IMR-90 (cell line): ENCODE measurements at regions not wholly inside any gene's neighbourhood (a gene's known extent, or its start where the extent isn't known, plus 50 kb on each side); places are given as distances from the start of the nearest gene placed in this dataset.

ENCODE experiments used
- ATAC-seq: fragments of 200-7000 bp; cut with Tn5 transposase; 2 replicates; pipeline ENCODE4 v1.9.1; 2020; ENCODE audit warnings: low read depth, mild to moderate bottlenecking, moderate library complexity
- BruUV-seq: library from RNA; stranded (reverse); fragments of 400-500 nt; replicated peaks from 2 replicates; lab custom pipeline; 2021; lab: Mats Ljungman, UMichigan
- CTCF ChIA-PET: fragments of 300-600 bp; formaldehyde crosslinking; extraction: SDS; loops from one replicate; lab custom pipeline; 2021; ENCODE audit warnings: antibody characterized with exemption; lab: Yijun Ruan, JAX
- POLR2A ChIA-PET: fragments of 300-600 bp; sonication (Branson Sonifier 250); formaldehyde crosslinking; loops from one replicate; lab custom pipeline; 2022; ENCODE audit warnings: antibody characterized with exemption; ENCODE audit not compliant: unreplicated experiment; lab: Charles Lee
- DNase-seq: peaks from one replicate; pipeline ENCODE4 v3.0.0; 2013
- H2AFZ ChIP-seq: replicated peaks from 2 replicates; pipeline ENCODE3; 2013; ENCODE audit warnings: low read length, mild to moderate bottlenecking; ENCODE audit not compliant: poor library complexity
- H2AK5ac ChIP-seq: 2 replicates; pipeline ENCODE4 v1.6.1; 2013; ENCODE audit warnings: low read depth, low read length, inconsistent platforms
- H2AK9ac ChIP-seq: replicated peaks from 2 replicates; pipeline ENCODE3; 2013; ENCODE audit warnings: mild to moderate bottlenecking, low read depth, low read length, moderate library complexity; ENCODE audit not compliant: poor library complexity
- H2BK120ac ChIP-seq: 2 replicates; pipeline ENCODE4 v1.6.1; 2013; ENCODE audit warnings: low read depth, low read length, inconsistent platforms
- H2BK15ac ChIP-seq: 3 replicates; pipeline ENCODE4 v1.6.1; 2013; ENCODE audit warnings: low read depth, low read length, inconsistent platforms
- H2BK20ac ChIP-seq: 2 replicates; pipeline ENCODE4 v1.6.1; 2013; ENCODE audit warnings: low read depth, mild to moderate bottlenecking, inconsistent platforms, low read length, moderate library complexity
- H2BK5ac ChIP-seq: 2 replicates; pipeline ENCODE4 v1.6.1; 2013; ENCODE audit warnings: mild to moderate bottlenecking, low read depth, low read length, inconsistent platforms; ENCODE audit not compliant: poor library complexity, severe bottlenecking
- H3K14ac ChIP-seq: replicated peaks from 2 replicates; pipeline ENCODE4 v1.6.1; 2013; ENCODE audit warnings: low read depth, low read length, inconsistent platforms
- H3K18ac ChIP-seq: 2 replicates; pipeline ENCODE4 v1.6.1; 2013; ENCODE audit warnings: low read depth, low read length, control low read depth
- H3K23ac ChIP-seq: 2 replicates; pipeline ENCODE4 v1.6.1; 2013; ENCODE audit warnings: low read depth, low read length, inconsistent platforms
- H3K27ac ChIP-seq: 2 replicates; pipeline ENCODE4 v1.5.1; 2013; ENCODE audit warnings: mild to moderate bottlenecking, control low read depth, low read length; ENCODE audit not compliant: insufficient read depth
- H3K27me3 ChIP-seq: 2 replicates; pipeline ENCODE4 v1.6.1; 2013; ENCODE audit warnings: low read length; ENCODE audit not compliant: control insufficient read depth, insufficient read depth
- H3K36me3 ChIP-seq: 2 replicates; pipeline ENCODE4 v1.6.1; 2013; ENCODE audit warnings: low read length, mixed read lengths; ENCODE audit not compliant: control insufficient read depth, insufficient read depth
- H3K4ac ChIP-seq: 2 replicates; pipeline ENCODE4 v1.6.1; 2013; ENCODE audit warnings: low read depth, low read length, inconsistent platforms
- H3K4me1 ChIP-seq: 2 replicates; pipeline ENCODE4 v1.6.1; 2013; ENCODE audit warnings: low read length, mixed read lengths; ENCODE audit not compliant: control insufficient read depth, insufficient read depth
- H3K4me2 ChIP-seq: 2 replicates; pipeline ENCODE4 v1.6.1; 2013; ENCODE audit warnings: low read depth, mild to moderate bottlenecking, control low read depth, low read length, moderate library complexity
- H3K4me3 ChIP-seq: 2 replicates; pipeline ENCODE4 v1.5.1; 2013; ENCODE audit warnings: low read depth, mild to moderate bottlenecking, control low read depth, low read length, moderate library complexity; ENCODE audit not compliant: insufficient read depth
- H3K56ac ChIP-seq: 2 replicates; pipeline ENCODE4 v1.6.1; 2013; ENCODE audit warnings: low read length, inconsistent platforms; ENCODE audit not compliant: insufficient read depth; ENCODE audit errors: extremely low read depth
- H3K79me1 ChIP-seq, 2 experiments: 2 replicates each; pipeline ENCODE4 v1.6.1; 2013; ENCODE audit warnings: low read length in 2 of 2, inconsistent platforms in 1 of 2, low read depth in 1 of 2
- H3K9ac ChIP-seq: 2 replicates; pipeline ENCODE4 v1.6.1; 2013; ENCODE audit warnings: low read depth, low read length, control low read depth
- H3K9me1 ChIP-seq: 2 replicates; pipeline ENCODE4 v1.6.1; 2013; ENCODE audit warnings: low read length, inconsistent platforms; ENCODE audit not compliant: insufficient read depth
- H3K9me3 ChIP-seq: 2 replicates; pipeline ENCODE4 v1.6.1; 2013; ENCODE audit warnings: low read length; ENCODE audit not compliant: control insufficient read depth, insufficient read depth
- H4K20me1 ChIP-seq: 2 replicates; pipeline ENCODE4 v1.6.1; 2013; ENCODE audit warnings: low read length, inconsistent platforms; ENCODE audit not compliant: insufficient read depth
- H4K5ac ChIP-seq: 2 replicates; pipeline ENCODE4 v1.6.1; 2013; ENCODE audit warnings: mild to moderate bottlenecking, low read depth, low read length, control low read depth
- H4K8ac ChIP-seq, 2 experiments: 2 replicates each; pipeline ENCODE4 v1.6.1; 2013; ENCODE audit warnings: low read depth in 2 of 2, low read length in 2 of 2, control low read depth in 1 of 2, inconsistent platforms in 1 of 2
- H4K91ac ChIP-seq: 2 replicates; pipeline ENCODE4 v1.6.1; 2013; ENCODE audit warnings: low read depth, low read length, inconsistent platforms; ENCODE audit not compliant: insufficient read depth
- CEBPB ChIP-seq: IDR thresholded peaks from 2 replicates; pipeline ENCODE4 v1.6.1; 2012; ENCODE audit warnings: low read depth, low read length, improper control_type of control experiment
- CHD1 ChIP-seq: IDR thresholded peaks from 2 replicates; pipeline ENCODE4 v1.6.1; 2012; ENCODE audit warnings: low read depth, low read length, improper control_type of control experiment
- FOS ChIP-seq: fragments of 150-350 bp; IDR thresholded peaks from 2 replicates; pipeline ENCODE4 v1.6.1; 2016; ENCODE audit warnings: low read depth, low read length
- MAFK ChIP-seq: IDR thresholded peaks from 2 replicates; pipeline ENCODE4 v1.6.1; 2012; ENCODE audit warnings: low read depth, low read length, improper control_type of control experiment
- MXI1 ChIP-seq: IDR thresholded peaks from 2 replicates; pipeline ENCODE4 v1.6.1; 2012; ENCODE audit warnings: low read depth, mild to moderate bottlenecking, low read length, moderate library complexity, borderline replicate concordance
- NFE2L2 ChIP-seq: fragments of 150-350 bp; IDR thresholded peaks from 2 replicates; pipeline ENCODE4 v1.6.1; 2016; ENCODE audit warnings: low read depth, mild to moderate bottlenecking, low read length
- POLR2A ChIP-seq: IDR thresholded peaks from 2 replicates; pipeline ENCODE4 v1.6.1; 2012; ENCODE audit warnings: mild to moderate bottlenecking, low read depth, low read length
- RFX5 ChIP-seq: IDR thresholded peaks from 2 replicates; pipeline ENCODE4 v1.8.0; 2012; ENCODE audit warnings: low read depth, mild to moderate bottlenecking, low read length, moderate library complexity
- SMC3 ChIP-seq: fragments of 150-350 bp; IDR thresholded peaks from 2 replicates; pipeline ENCODE4 v1.6.1; 2016; ENCODE audit warnings: low read depth, mild to moderate bottlenecking, antibody characterized with exemption, low read length, moderate library complexity
- WGBS, 2 experiments: methylation state at CpG; one replicate each; pipeline versions ENCODE4 v1.1.5 to v1.1.7; 2013; ENCODE audit warnings: missing lambda C conversion rate in 2 of 2; ENCODE audit not compliant: insufficient read length in 1 of 2; ENCODE audit errors: extremely low coverage in 2 of 2; 5-methylcytosine and 5-hydroxymethylcytosine counted together
- dilution Hi-C: fragments of 300-500 bp; cut with HindIII; formaldehyde crosslinking; loops from one replicate; pipeline ENCODE4 v1.14.3; 2018; ENCODE audit warnings: low sequenced_read_pairs; ENCODE audit not compliant: unreplicated experiment
- in situ Hi-C: fragments of 300-500 bp; cut with MboI; formaldehyde crosslinking; loops from 3 replicates; pipeline ENCODE4 v1.14.3; 2019; ENCODE audit warnings: low sequenced_read_pairs, inconsistent platforms, mixed read lengths
- intact Hi-C: fragments of 100-400 bp; cut with micrococcal nuclease; formaldehyde crosslinking; loops from 2 replicates; pipeline ENCODE4 v1.10.0; 2022
- TF ChIP-seq, protein P1 (sequence below): conservative IDR thresholded peaks from 2 replicates; pipeline ENCODE4 v1.5.1; 2012; ENCODE audit warnings: mild to moderate bottlenecking, low read depth, low read length, improper control_type of control experiment
- TF ChIP-seq, protein P2 (sequence below): fragments of 150-350 bp; IDR thresholded peaks from 2 replicates; pipeline ENCODE4 v1.6.1; 2016; ENCODE audit warnings: low read depth, mild to moderate bottlenecking, low read length, moderate library complexity, borderline replicate concordance
- TF ChIP-seq, protein P3 (sequence below): fragments of 150-350 bp; IDR thresholded peaks from 2 replicates; pipeline ENCODE4 v1.6.1; 2017; ENCODE audit warnings: mild to moderate bottlenecking, antibody characterized with exemption, low read length, low read depth

DNA sequence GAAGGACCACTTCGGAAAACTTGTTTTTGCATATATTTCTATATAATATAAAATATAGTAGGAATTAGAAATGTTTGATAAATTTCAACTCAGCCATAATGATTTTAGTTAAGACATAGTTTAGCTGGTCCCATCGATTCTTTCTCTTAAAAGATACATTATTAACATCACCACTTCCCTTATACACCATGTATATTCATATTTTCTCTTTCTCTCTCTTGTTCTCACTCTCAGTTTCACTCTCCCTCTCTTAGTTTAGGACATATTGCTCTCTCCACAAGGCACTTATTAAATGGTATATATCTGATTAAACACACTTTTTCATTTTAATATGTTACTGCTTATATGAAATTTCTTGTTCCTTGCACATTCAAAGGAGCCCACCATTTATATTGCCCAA is 90.1 kb upstream of the RASEF start:
- no peak overlapping the region for H4K8ac ChIP-seq

More for the DNA sequence above, 90.1 kb upstream of the RASEF start:
- H3K27me3 ChIP-seq: no peaks in the 10 kb centered on the region
- H3K4me3 ChIP-seq: no peak overlapping the region
- no peak overlapping the region for H3K27ac ChIP-seq
- H3K56ac ChIP-seq: no peak overlapping the region
- no peak overlapping the region for H4K91ac ChIP-seq
- intact Hi-C loops (no loop called here), in situ Hi-C loops (no loop called here), dilution Hi-C loops (no loop called here)
- H3K9ac ChIP-seq: no peak overlapping the region
- no peaks in the 10 kb centered on the region for H3K4me1 ChIP-seq
- H3K4me2 ChIP-seq: no peak overlapping the region
- H2BK20ac ChIP-seq: no peak overlapping the region
- no peak for TF ChIP-seq CHD1
- no peak for TF ChIP-seq MXI1
- TF ChIP-seq RFX5: no peak
- TF ChIP-seq POLR2A: no peak
- no peak for TF ChIP-seq FOS
- TF ChIP-seq, protein P1, sequence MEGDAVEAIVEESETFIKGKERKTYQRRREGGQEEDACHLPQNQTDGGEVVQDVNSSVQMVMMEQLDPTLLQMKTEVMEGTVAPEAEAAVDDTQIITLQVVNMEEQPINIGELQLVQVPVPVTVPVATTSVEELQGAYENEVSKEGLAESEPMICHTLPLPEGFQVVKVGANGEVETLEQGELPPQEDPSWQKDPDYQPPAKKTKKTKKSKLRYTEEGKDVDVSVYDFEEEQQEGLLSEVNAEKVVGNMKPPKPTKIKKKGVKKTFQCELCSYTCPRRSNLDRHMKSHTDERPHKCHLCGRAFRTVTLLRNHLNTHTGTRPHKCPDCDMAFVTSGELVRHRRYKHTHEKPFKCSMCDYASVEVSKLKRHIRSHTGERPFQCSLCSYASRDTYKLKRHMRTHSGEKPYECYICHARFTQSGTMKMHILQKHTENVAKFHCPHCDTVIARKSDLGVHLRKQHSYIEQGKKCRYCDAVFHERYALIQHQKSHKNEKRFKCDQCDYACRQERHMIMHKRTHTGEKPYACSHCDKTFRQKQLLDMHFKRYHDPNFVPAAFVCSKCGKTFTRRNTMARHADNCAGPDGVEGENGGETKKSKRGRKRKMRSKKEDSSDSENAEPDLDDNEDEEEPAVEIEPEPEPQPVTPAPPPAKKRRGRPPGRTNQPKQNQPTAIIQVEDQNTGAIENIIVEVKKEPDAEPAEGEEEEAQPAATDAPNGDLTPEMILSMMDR: no peak
- TF ChIP-seq, protein P2, sequence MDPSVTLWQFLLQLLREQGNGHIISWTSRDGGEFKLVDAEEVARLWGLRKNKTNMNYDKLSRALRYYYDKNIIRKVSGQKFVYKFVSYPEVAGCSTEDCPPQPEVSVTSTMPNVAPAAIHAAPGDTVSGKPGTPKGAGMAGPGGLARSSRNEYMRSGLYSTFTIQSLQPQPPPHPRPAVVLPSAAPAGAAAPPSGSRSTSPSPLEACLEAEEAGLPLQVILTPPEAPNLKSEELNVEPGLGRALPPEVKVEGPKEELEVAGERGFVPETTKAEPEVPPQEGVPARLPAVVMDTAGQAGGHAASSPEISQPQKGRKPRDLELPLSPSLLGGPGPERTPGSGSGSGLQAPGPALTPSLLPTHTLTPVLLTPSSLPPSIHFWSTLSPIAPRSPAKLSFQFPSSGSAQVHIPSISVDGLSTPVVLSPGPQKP: no peak
- TF ChIP-seq NFE2L2: no peak
- no peak for TF ChIP-seq MAFK
- no peak for TF ChIP-seq CEBPB
- TF ChIP-seq, protein P3, sequence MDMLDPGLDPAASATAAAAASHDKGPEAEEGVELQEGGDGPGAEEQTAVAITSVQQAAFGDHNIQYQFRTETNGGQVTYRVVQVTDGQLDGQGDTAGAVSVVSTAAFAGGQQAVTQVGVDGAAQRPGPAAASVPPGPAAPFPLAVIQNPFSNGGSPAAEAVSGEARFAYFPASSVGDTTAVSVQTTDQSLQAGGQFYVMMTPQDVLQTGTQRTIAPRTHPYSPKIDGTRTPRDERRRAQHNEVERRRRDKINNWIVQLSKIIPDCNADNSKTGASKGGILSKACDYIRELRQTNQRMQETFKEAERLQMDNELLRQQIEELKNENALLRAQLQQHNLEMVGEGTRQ: no peak
- TF ChIP-seq SMC3: no peak
- peaks cover 2% of the 10 kb centered on the region; the same call in 1 of the 2 replicates for H3K9me3 ChIP-seq
- H3K4ac ChIP-seq: no peak overlapping the region
- H3K79me1 ChIP-seq: no peaks in the 10 kb centered on the region
- no peak overlapping the region for H4K5ac ChIP-seq
- no peak overlapping the region for H2BK5ac ChIP-seq
- no CpG with 5 or more reads among the region's 2 CpGs for WGBS, 2 experiments
- H2AFZ ChIP-seq: no peak overlapping the region
- ATAC-seq (no peak), DNase-seq (no peak)
- no peaks in the 10 kb centered on the region for H3K36me3 ChIP-seq
- no peak overlapping the region for H2AK5ac ChIP-seq
- H3K18ac ChIP-seq: no peak overlapping the region
- H3K23ac ChIP-seq: no peak overlapping the region
- BruUV-seq: no TSS peak
- no peak overlapping the region for H3K14ac ChIP-seq
- ChIA-PET POLR2A (no interaction called here), CTCF (no interaction called here)
- no peak overlapping the region for H2BK120ac ChIP-seq
- H2AK9ac ChIP-seq: no peak overlapping the region
- H4K20me1 ChIP-seq: no peaks in the 10 kb centered on the region
- no peaks in the 10 kb centered on the region for H3K9me1 ChIP-seq
- no peak overlapping the region for H2BK15ac ChIP-seq
